Spleen (tissue), 11 donors: ENCODE measurements at regions not wholly inside any gene's neighbourhood (a gene's known extent, or its start where the extent isn't known, plus 50 kb on each side); places are given as distances from the start of the nearest gene placed in this dataset.
"Not testable (repeated sequence)": the region's sequence is repeated elsewhere in the genome, so short reads cannot be mapped to it uniquely, and the experiment has no call there.

ENCODE experiments used
- DNase-seq: peaks from one replicate; pipeline ENCODE4 v3.0.0-alpha.2; 2020
- H3K27ac ChIP-seq, 8 donors: fragments of 200-600 bp; sonication (generic) in 7 of 8; 1 replicate in 4 of 8; 2 replicates in 4 of 8; pipeline versions ENCODE4 v1.5.0 to v1.8.0; 2016 to 2021; ENCODE audit warnings: inconsistent platforms in 4 of 8, mild to moderate bottlenecking in 4 of 8, moderate library complexity in 1 of 8
- H3K27me3 ChIP-seq, 7 donors: fragments of 200-600 bp; sonication (generic) in 6 of 7; replicated peaks in 1 of 7; 1 replicate in 4 of 7; 2 replicates in 3 of 7; pipeline versions ENCODE4 v1.5.0 to v1.8.0; 2016 to 2021; ENCODE audit warnings: inconsistent platforms in 3 of 7, mild to moderate bottlenecking in 1 of 7
- H3K36me3 ChIP-seq, 6 donors: fragments of 200-600 bp; sonication (generic) in 5 of 6; 1 replicate in 4 of 6; 2 replicates in 2 of 6; pipeline versions ENCODE4 v1.5.0 to v1.8.0; 2016 to 2021; ENCODE audit warnings: inconsistent platforms in 2 of 6
- H3K4me1 ChIP-seq, 6 donors: fragments of 200-600 bp; sonication (generic) in 5 of 6; 1 replicate in 3 of 6; 2 replicates in 3 of 6; pipeline versions ENCODE4 v1.5.0 to v1.8.0; 2016 to 2021; ENCODE audit warnings: inconsistent platforms in 3 of 6
- H3K4me3 ChIP-seq, 8 donors: fragments of 200-600 bp; sonication (generic) in 7 of 8; 1 replicate in 4 of 8; 2 replicates in 4 of 8; pipeline versions ENCODE4 v1.5.0 to v1.8.0; 2016 to 2021; ENCODE audit warnings: inconsistent platforms in 4 of 8, mild to moderate bottlenecking in 4 of 8, moderate library complexity in 2 of 8
- H3K9me3 ChIP-seq, 8 donors: fragments of 200-600 bp; sonication (generic) in 7 of 8; 1 replicate in 4 of 8; 2 replicates in 4 of 8; pipeline versions ENCODE4 v1.5.0 to v1.8.0; 2016 to 2021; ENCODE audit warnings: inconsistent platforms in 4 of 8
- POLR2A ChIP-seq, 3 donors: fragments of 450-650 bp; IDR thresholded peaks; one replicate each; pipeline ENCODE4 v1.5.1; 2017; ENCODE audit warnings: antibody characterized with exemption in 3 of 3, mild to moderate bottlenecking in 1 of 3
- POLR2AphosphoS5 ChIP-seq, 3 donors: sonication (generic); formaldehyde crosslinking; IDR thresholded peaks; one replicate each; pipeline ENCODE4 v1.5.1; 2017; ENCODE audit warnings: antibody characterized with exemption in 3 of 3
- WGBS, 5 donors: extraction: QIAGEN DNeasy Blood & Tissue Kit in 3 of 5; methylation state at CpG; one replicate each; pipeline versions ENCODE4 v1.1.5 to v1.1.7; 2013 to 2018; 5-methylcytosine and 5-hydroxymethylcytosine counted together
- intact Hi-C: fragments of 100-400 bp; cut with DNase I; formaldehyde crosslinking; loops from one replicate; pipeline ENCODE4 v1.15.0; 2023; ENCODE audit warnings: low total_unique reads
- TF ChIP-seq, protein P1 (sequence below), 11 experiments: fragments of 200-600 bp in 7 of 11; fragments of 450-650 bp in 4 of 11; sonication (generic) in 4 of 11; IDR thresholded peaks in 8 of 11; conservative IDR thresholded peaks in 3 of 11; 1 replicate in 7 of 11; 2 replicates in 4 of 11; pipeline versions ENCODE4 v1.4.0 to v1.8.0; 2016 to 2021; ENCODE audit warnings: antibody characterized with exemption in 11 of 11, inconsistent platforms in 4 of 11, mild to moderate bottlenecking in 1 of 11
- donor health status: healthy with polysubstance abuse.
- donor health status: DM: no; HTN: no; CAD: no; lungs with moderate emphysema.
- donor health status: DM: no; HTN: no; CAD: no.
- donor health status: Bipolar disorder and iron deficiency.
- donor health status: healthy.
- donor health status: DM: no; HTN: no; CAD: no.
- donor health status: DM: yes; HTN: yes; CAD: no.

DNA sequence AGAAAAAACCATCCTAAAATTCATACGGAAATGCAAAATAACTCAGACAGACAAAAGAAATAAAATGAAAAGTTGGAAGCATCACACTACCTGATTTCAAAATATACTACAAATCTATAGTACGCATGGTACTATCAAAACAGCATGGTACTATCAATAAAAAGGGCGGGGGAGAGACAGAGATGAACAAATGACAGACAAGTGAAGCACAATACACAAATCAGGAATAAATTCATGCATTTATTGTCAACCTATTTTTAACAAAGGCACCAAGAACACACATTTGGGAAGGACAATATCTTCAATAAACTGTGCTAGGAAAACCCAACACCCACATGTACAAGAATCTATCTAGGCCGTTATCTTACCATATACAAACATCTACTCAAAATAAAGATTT lies 207.4 kb upstream of the WSB1 start:
- Histone ChIP-seq H3K36me3 (no peaks in the 10 kb centered on the region), H3K27ac (no peak overlapping the region), H3K4me3 (no peak overlapping the region), H3K9me3 (no peaks in the 10 kb centered on the region), H3K4me1 (no peaks in the 10 kb centered on the region), H3K27me3 (peaks cover 0 to 28% (median 0%) of the 10 kb centered on the region in 7 donors)
- WGBS, 5 donors = 69 to 74% (median 71%) methylated on average over 4 of the region's 4 CpGs
- no peak for DNase-seq
- intact Hi-C loops = no loop called here
- TF ChIP-seq, protein P1, sequence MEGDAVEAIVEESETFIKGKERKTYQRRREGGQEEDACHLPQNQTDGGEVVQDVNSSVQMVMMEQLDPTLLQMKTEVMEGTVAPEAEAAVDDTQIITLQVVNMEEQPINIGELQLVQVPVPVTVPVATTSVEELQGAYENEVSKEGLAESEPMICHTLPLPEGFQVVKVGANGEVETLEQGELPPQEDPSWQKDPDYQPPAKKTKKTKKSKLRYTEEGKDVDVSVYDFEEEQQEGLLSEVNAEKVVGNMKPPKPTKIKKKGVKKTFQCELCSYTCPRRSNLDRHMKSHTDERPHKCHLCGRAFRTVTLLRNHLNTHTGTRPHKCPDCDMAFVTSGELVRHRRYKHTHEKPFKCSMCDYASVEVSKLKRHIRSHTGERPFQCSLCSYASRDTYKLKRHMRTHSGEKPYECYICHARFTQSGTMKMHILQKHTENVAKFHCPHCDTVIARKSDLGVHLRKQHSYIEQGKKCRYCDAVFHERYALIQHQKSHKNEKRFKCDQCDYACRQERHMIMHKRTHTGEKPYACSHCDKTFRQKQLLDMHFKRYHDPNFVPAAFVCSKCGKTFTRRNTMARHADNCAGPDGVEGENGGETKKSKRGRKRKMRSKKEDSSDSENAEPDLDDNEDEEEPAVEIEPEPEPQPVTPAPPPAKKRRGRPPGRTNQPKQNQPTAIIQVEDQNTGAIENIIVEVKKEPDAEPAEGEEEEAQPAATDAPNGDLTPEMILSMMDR (IDR thresholded peaks at IDR 0.05 in 8 of 11, conservative IDR thresholded peaks at IDR 0.05 in 3 of 11) = no peak
- no peak for TF ChIP-seq POLR2AphosphoS5 (IDR thresholded peaks at IDR 0.05)

- no peaks in the 10 kb centered on the region for H3K36me3 ChIP-seq
- H3K4me1 ChIP-seq = no peaks in the 10 kb centered on the region
- no peak for DNase-seq
- WGBS, 5 donors = 63 to 78% (median 72%) methylated on average over 5 of the region's 5 CpGs
- no peak overlapping the region for H3K4me3 ChIP-seq
- intact Hi-C loops = no loop called here
- H3K9me3 ChIP-seq = no peaks in the 10 kb centered on the region
- H3K27me3 ChIP-seq = peaks cover 0 to 13% (median 0%) of the 10 kb centered on the region in 7 donors
- no peak overlapping the region for H3K27ac ChIP-seq
- TF ChIP-seq POLR2AphosphoS5 (IDR thresholded peaks at IDR 0.05) = no peak
- TF ChIP-seq POLR2A (IDR thresholded peaks at IDR 0.05) = no peak
- TF ChIP-seq, protein P1 (IDR thresholded peaks at IDR 0.05 in 8 of 11, conservative IDR thresholded peaks at IDR 0.05 in 3 of 11) = no peak
Observed at GRCh38 chr17:27087935-27088766, 205.8 kb upstream of the WSB1 start.

DNA sequence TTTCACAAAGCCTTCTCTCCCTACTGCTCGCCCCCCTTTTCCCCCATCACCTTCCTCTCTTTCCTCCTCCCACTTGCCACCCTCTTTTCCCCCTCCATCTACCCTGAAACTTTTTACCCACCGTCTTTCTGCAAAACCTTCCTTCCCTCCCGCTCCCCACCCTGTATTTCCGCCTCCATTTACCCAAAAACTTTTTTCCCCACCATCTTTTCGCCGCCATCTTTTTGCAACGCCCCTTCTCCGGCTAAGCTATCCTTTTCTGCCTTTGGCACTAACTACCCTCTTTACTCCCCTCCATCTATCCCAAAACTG lies 205.2 kb upstream of the WSB1 start:
- Histone ChIP-seq H3K27me3 (peaks cover 0 to 11% (median 0%) of the 10 kb centered on the region in 7 donors), H3K4me3 (no peak overlapping the region), H3K4me1 (no peaks in the 10 kb centered on the region), H3K27ac (no peak overlapping the region), H3K36me3 (no peaks in the 10 kb centered on the region), H3K9me3 (no peaks in the 10 kb centered on the region)
- 52 to 63% (median 62%) methylated on average over 8 of the region's 8 CpGs for WGBS, 5 donors
- TF ChIP-seq, protein P1 (IDR thresholded peaks at IDR 0.05 in 8 of 11, conservative IDR thresholded peaks at IDR 0.05 in 3 of 11) = no peak
- no peak for TF ChIP-seq POLR2A (IDR thresholded peaks at IDR 0.05)
- TF ChIP-seq POLR2AphosphoS5 (IDR thresholded peaks at IDR 0.05) = no peak
- intact Hi-C loops = no loop called here
- no peak for DNase-seq

DNA sequence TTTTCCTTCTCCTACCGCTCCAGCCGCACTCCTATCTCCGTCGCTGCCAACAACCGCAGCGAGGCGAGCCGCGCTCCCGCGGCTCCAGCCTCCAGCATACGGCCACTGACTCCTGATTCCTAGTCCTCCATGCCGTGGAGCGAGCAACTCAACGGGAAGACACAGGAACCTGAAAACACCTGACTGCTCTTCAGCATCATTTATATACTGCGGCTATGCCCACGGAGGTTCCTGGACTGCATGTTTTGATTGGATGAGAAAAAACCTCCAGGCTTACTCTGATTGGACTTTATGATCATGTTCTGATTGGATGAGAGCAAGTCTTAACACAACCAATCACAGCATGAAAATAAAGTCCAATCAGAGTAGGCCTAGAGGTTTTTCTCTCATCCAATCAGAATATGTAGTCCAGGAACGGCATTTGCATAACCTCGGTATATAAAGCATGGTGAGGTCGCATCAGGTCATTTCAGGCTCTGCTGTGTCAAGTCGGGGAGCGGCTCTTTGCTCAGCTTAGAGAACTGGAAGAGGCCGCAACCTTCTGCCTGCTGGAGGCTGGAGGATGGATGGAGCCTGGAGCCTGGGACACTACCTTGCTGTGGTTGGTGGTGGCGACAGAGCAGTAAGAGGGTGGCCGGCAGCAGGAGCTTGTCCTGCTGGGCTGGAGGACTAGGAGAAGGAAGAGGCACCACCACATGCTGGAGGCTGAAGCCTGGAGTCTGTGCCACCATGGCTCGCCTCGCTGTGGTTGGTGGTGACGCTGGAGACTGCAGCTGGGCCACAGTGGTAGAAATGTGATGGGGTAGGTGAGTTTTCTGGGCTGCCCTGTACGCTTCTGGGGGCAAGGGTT lies 204.6 kb upstream of the WSB1 start:
- H3K27ac ChIP-seq, H3K4me3 ChIP-seq, intact Hi-C loops, H3K4me1 ChIP-seq, DNase-seq, H3K36me3 ChIP-seq, H3K9me3 ChIP-seq: not testable (repeated sequence)
- peaks cover 0 to 13% (median 0%) of the 10 kb centered on the region in 7 donors for H3K27me3 ChIP-seq
- 67 to 72% (median 70%) methylated on average over 29 of the region's 29 CpGs for WGBS, 5 donors
